ENCODE measurements at regions not wholly inside any gene's neighbourhood (a gene's known extent, or its start where the extent isn't known, plus 50 kb on each side); places are given as distances from the start of the nearest gene placed in this dataset.
"Not testable (repeated sequence)": the region's sequence is repeated elsewhere in the genome, so short reads cannot be mapped to it uniquely, and the experiment has no call there.

DNA sequence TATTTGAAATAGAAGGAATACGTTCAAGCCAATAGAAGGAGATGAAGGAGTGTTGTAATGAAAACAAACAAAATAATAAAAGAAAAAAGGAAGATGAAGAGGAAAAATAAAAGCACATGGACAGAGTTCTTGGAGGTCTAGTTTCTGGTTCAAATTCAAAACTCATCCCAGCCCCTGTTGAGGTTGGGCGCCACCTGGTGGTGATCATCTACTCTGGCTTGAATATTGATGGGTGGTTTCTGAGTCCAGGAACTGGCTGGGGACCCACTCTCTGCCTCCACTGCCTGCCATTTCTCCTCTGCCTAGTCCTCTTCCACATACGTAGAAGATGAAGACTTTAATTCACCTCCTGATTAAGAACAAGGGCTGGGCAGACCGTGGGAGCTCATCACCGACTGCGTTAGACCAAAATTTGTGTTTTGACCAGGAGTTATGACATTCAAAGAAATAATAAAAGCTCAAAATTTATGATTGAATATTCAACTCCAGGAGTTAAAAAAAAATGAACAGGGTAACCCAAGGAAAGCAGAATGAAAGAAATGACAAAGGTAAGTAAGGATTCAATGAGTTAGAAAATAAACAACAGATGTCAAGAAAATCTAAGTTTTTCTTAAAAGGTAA, 99.0 kb upstream of the SLC1A3 start:
- DNase-seq: peak; percentile 87
- Histone ChIP-seq H3K27ac (no peak overlapping the region), H3K9me3 (no peaks in the 10 kb centered on the region), H3K36me3 (ENCODE audit: low read depth, missing control alignments) (no peaks in the 10 kb centered on the region), H3K4me1 (no peaks in the 10 kb centered on the region), H3K4me3 (no peak overlapping the region), H3K27me3 (no peaks in the 10 kb centered on the region)
- TF ChIP-seq, protein P1, sequence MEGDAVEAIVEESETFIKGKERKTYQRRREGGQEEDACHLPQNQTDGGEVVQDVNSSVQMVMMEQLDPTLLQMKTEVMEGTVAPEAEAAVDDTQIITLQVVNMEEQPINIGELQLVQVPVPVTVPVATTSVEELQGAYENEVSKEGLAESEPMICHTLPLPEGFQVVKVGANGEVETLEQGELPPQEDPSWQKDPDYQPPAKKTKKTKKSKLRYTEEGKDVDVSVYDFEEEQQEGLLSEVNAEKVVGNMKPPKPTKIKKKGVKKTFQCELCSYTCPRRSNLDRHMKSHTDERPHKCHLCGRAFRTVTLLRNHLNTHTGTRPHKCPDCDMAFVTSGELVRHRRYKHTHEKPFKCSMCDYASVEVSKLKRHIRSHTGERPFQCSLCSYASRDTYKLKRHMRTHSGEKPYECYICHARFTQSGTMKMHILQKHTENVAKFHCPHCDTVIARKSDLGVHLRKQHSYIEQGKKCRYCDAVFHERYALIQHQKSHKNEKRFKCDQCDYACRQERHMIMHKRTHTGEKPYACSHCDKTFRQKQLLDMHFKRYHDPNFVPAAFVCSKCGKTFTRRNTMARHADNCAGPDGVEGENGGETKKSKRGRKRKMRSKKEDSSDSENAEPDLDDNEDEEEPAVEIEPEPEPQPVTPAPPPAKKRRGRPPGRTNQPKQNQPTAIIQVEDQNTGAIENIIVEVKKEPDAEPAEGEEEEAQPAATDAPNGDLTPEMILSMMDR (IDR thresholded peaks at IDR 0.05): peak; percentile 27 to 77 (median 52)
- no peak for TF ChIP-seq POLR2A (IDR thresholded peaks at IDR 0.05)
- WGBS, 2 donors: 55 to 59% methylated on average over 6 of the region's 6 CpGs
- intact Hi-C loops (cut with DNase I; ENCODE audit: low total_unique reads): no loop called here

DNA sequence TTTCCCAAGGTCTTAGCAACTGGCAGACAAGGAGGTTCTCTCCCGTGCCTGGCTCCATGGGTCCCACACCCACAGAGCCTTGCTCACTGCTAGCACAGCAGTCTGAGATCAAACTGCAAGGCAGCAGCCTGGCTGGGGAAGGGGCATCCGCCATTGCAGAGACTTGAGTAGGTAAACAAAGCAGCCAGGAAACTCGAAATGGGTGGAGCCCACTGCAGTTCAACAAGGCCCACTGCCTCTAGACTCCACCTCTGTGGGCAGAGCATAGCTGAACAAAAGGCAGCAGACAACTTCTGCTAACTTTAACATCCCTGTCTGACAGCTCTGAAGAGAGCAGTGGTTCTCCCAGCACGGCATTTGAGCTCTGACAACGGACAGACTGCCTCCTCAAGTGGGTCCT, 98.1 kb upstream of the SLC1A3 start:
- H3K4me3 ChIP-seq; H3K4me1 ChIP-seq; intact Hi-C loops (cut with DNase I; ENCODE audit: low total_unique reads); H3K36me3 ChIP-seq (ENCODE audit: low read depth, missing control alignments); H3K27me3 ChIP-seq; H3K27ac ChIP-seq; H3K9me3 ChIP-seq: not testable (repeated sequence)
- WGBS, 2 donors: 55 to 93% methylated on average over 2 to 5 of the region's 5 CpGs
- peak; percentile 22 for DNase-seq

DNA sequence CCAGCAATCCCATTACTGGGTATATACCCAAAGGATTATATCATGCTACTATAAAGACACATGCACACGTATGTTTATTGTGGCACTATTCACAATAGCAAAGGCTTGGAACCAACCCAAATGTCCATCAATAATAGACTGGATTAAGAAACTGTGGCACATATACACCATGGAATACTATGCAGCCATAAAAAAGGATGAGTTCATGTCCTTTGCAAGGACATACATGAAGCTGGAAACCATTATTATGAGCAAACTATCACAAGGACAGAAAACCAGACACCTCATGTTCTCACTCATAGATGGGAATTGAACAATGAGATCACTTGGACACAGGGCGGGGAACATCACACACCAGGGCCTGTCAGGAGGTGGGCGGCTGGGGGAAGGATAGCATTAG, 92.8 kb upstream of the SLC1A3 start:
- H3K4me3 ChIP-seq; H3K4me1 ChIP-seq; DNase-seq; H3K27me3 ChIP-seq; H3K36me3 ChIP-seq (ENCODE audit: low read depth, missing control alignments); intact Hi-C loops (cut with DNase I; ENCODE audit: low total_unique reads); H3K27ac ChIP-seq; H3K9me3 ChIP-seq: not testable (repeated sequence)
- WGBS, 2 donors: 93 to 95% methylated on average over 3 of the region's 3 CpGs

DNA sequence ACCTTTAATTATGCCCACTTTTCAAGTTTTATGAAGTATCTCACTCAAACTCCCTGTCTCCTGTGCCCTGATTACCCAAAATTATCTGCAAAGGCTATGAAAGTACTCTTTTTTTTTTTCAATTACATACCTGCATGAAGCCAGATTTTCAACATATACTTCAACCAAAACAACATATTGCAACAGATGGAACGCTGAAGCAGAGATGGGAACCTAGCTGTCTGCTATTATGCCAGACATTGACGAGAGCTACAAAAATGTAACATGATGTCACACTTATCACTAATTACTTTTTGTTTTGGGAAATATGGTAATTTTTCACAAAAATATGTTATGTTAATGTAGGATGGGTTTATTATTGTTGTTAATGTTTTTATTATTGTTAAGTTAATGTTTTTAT, 86.5 kb upstream of the SLC1A3 start:
- TF ChIP-seq POLR2A (IDR thresholded peaks at IDR 0.05): no peak
- TF ChIP-seq, protein P1 (IDR thresholded peaks at IDR 0.05): no peak
- Histone ChIP-seq H3K4me1 (no peaks in the 10 kb centered on the region), H3K27me3 (no peaks in the 10 kb centered on the region), H3K27ac (no peak overlapping the region), H3K9me3 (no peaks in the 10 kb centered on the region), H3K4me3 (no peak overlapping the region), H3K36me3 (ENCODE audit: low read depth, missing control alignments) (no peaks in the 10 kb centered on the region)
- intact Hi-C loops (cut with DNase I; ENCODE audit: low total_unique reads): no loop called here
- DNase-seq: no peak
- 88 to 95% methylated on average over 2 of the region's 2 CpGs for WGBS, 2 donors

DNA sequence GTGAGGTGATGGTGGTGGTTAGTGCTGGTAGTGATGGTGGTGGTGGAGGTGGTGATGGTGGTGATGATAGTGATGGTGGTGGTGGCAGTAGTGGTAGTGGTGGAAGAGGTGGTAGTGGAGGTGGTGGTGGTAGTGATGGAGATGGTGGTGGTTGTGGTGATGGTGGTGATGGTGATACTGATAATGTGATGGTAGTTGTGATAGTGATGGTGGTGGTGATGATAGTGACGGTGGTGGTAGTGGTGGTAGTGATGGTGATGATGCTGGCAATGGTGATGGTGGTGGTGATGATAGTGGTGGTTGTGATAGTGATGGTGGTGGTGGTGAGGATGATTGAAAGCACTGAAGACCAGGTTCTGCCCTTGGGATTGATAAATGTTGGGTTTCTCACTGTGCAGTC, 85.2 kb upstream of the SLC1A3 start:
- intact Hi-C loops (cut with DNase I; ENCODE audit: low total_unique reads): no loop called here

More for the DNA sequence above, 85.2 kb upstream of the SLC1A3 start:
- WGBS, 2 donors: 36 to 95% methylated on average over 1 of the region's 1 CpG
- Histone ChIP-seq H3K4me3 (no peak overlapping the region), H3K27me3 (no peaks in the 10 kb centered on the region), H3K9me3 (no peaks in the 10 kb centered on the region), H3K36me3 (ENCODE audit: low read depth, missing control alignments) (no peaks in the 10 kb centered on the region), H3K27ac (peak overlapping the region in 1 of 2 donors; percentile 21), H3K4me1 (no peaks in the 10 kb centered on the region)
- DNase-seq: no peak
- TF ChIP-seq, protein P1 (IDR thresholded peaks at IDR 0.05): no peak
- no peak for TF ChIP-seq POLR2A (IDR thresholded peaks at IDR 0.05)

Data from testis (tissue), 2 donors.